ENCODE measurements at regions not wholly inside any gene's neighbourhood (a gene's known extent, or its start where the extent isn't known, plus 50 kb on each side); places are given as distances from the start of the nearest gene placed in this dataset.
"Not testable (repeated sequence)": the region's sequence is repeated elsewhere in the genome, so short reads cannot be mapped to it uniquely, and the experiment has no call there.

DNA sequence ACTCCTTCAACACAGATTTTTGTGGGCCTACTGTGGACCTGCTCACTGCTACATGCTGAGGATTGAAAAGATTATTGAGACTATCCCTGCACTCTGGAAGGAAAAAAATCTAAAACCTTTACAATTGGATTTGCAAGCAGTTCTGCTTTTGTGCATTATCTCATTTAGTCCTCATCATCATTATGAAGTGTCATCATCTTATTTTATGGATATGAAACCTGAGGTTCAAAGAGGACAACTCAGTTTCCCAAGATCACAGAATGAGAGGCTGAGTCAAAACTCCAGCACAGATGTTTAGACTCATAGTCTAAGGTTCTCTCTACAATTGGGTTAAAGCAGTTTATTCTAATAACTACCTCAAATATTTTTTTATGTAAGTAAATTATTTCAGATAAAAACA lies 160.2 kb upstream of the MARCKS start:
- peak; percentile 31 to 37 for DNase-seq

- DNase-seq, result peak; percentile 89 to 94
These were observed 159.3 kb upstream of the MARCKS start for GRCh38 chr6:113697632-113698410.

DNA sequence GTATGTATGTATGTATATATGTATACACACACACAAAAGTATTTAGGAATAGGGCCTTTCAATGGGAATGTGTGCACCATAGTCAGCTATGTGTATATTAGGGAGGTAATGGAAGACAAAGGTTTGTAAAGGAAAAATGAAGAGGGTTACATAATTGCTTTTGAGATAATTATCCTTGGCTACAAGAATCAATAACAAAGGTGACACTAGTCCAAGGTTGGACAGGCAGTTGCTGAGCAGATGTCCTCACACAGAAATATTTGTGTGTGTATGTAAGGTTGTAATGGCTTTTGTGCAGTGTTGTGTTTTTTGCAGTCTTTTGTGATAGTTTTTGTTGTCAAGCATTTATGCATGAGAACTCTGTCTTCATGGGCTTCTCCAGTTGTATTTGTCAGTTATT lies 157.9 kb upstream of the MARCKS start:
- DNase-seq, result no peak

GRCh38 chr6:113701552-113702254 lies 155.4 kb upstream of the MARCKS start:
- DNase-seq, result no peak

- no peak for DNase-seq
These were observed 150.0 kb upstream of the MARCKS start for GRCh38 chr6:113707194-113707593.

- DNase-seq, result no peak
These were observed 147.1 kb upstream of the MARCKS start for GRCh38 chr6:113709936-113710509.

DNA sequence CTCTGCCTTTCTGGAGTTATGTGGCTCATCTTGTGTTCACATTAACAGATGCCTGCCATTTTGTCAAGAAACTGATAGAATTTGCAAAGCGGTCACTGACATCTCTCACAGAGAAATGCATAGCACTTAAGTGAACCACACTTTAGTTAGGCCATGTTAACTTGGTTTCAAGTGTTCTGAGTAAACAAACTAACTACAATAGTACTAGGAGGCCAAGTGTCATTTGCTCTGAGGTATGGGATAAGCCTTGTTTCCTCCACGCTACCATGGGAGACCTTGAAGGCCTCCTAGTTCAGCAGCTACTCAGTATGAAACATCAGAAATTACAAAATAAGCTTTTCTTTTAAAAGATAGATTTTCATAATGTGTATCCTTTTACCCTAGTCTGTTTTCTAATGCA lies 143.5 kb upstream of the MARCKS start:
- no peak for DNase-seq

GRCh38 chr6:113718588-113718987 lies 138.6 kb upstream of the MARCKS start:
- DNase-seq, result no peak

- peak; percentile 59 to 62 for DNase-seq
These were observed 138.1 kb upstream of the MARCKS start for GRCh38 chr6:113719064-113719463.

- DNase-seq, result no peak
These were observed 137.6 kb upstream of the MARCKS start for GRCh38 chr6:113719545-113719944.

DNA sequence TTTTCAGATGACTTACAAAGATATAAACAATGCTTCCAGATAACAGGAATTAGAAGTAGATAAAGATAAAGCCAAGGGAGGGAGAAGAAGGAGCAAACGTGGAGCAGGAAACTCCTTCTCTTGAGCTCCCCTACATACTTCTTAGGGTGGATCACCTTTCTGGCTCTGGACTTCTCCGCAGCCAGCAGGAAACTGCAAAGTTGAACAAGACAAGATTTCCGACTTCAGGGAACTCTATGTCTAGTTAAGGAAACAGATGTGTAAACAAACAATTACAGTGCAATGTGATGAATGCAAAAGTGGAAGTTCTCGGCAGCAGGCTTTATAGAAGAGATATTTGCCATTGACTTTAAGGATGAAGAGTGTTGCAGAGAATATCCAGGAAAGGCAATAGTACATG lies 134.0 kb upstream of the MARCKS start:
- DNase-seq, result no peak

- not testable (repeated sequence) for DNase-seq
These were observed 132.2 kb upstream of the MARCKS start for GRCh38 chr6:113724927-113725326.

GRCh38 chr6:113731541-113731940 lies 125.6 kb upstream of the MARCKS start:
- DNase-seq, result no peak

- DNase-seq, result no peak
These were observed 124.7 kb upstream of the MARCKS start for GRCh38 chr6:113732384-113732966.

DNA sequence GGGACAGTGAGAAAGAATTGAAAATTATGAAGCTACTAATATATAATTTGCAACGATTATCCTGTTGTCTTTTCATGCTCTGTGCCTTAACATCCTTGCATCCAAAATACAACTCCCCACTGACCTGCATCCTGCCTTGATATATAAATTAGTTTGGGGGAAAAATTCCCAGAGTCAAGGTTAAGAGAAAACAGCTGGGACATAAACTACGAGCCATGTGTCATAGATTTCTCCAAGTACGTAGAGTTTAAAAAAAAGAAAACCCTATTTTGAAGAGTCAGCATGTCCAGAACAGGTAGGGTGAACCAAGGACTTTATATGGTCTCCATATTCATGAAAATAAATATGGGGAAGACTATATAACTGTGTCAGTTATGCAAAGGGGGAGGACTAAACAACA lies 123.8 kb upstream of the MARCKS start:
- DNase-seq, result no peak

GRCh38 chr6:113734982-113735381 lies 122.2 kb upstream of the MARCKS start:
- DNase-seq, result peak; percentile 45 to 50

DNA sequence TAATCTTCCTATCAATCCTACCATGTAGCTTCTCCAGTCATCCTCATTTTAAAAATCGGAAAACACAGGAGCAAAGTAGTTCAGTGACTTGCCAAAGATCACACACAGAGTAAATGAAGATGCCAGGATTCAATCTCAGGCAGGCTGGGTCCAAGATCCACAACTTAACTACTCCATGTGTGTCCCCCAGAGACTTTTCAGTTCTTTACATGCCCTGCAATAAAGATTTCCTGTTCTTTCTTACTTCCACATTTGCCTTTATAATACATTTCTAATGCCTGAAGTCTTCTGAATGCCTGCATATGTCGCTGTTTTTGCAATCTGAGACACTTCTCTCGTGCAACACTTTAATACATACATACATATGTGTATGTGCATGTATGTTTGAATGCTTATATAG lies 121.7 kb upstream of the MARCKS start:
- peak; percentile 48 to 51 for DNase-seq

DNA sequence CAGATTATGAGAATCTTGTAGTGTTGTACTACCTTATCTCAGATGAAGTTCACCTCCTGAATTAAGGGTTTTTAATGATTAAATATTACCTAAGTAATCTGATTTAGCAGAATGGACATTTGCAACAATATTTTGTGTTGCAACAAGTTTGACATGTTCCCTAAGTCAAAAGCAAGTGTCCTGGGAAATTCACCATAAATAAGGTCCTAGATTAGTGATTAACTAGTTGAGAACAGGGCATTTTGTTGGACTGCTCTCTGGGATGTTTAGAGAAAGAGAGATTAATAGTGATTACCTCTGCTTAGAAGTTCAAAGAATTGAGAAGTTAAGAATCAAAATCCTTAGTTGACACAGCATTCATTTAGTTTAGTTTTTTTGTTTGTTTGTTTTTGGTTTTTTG lies 120.2 kb upstream of the MARCKS start:
- DNase-seq, result no peak

- DNase-seq, result no peak
These were observed 118.0 kb upstream of the MARCKS start for GRCh38 chr6:113739041-113739655.

DNA sequence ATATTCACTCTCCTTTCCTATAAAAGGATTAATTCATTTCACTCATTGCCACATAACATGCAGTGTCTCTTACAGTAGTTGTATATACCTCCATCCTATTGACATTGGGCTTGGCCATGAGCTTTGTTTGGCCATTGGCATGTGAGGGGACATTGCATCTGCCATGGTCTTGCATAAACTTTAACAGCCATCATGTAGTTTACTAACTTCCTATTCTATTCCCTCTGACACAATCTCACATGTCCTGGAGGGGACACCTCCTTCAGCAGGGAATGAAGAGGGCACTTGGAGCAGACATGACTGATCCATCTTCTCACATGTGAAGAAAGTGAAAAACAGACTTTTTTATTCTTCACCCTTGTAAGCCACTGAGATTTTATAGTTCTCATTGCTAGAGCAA lies 115.5 kb upstream of the MARCKS start:
- DNase-seq, result no peak

DNA sequence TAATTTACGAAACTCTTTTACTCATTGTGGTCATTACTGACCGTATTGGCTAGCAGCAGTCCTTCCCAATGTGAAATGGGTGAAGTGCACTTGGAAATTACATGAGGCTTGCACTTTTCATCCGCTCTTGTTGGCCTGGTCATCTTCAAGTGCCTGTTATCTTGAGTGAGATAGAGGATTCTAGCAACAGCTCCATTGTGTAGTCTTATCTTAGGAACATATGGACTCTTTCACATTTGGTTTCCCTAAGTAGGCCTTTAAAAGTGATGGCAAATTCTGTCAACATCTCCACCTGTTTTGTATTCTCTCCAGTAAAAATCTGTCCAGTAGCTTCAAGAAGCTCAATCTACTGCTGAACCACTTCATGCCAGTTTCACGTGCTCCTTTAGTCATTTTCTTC lies 114.8 kb upstream of the MARCKS start:
- no peak for DNase-seq

GRCh38 chr6:113744861-113745260 lies 112.3 kb upstream of the MARCKS start:
- no peak for DNase-seq

DNA sequence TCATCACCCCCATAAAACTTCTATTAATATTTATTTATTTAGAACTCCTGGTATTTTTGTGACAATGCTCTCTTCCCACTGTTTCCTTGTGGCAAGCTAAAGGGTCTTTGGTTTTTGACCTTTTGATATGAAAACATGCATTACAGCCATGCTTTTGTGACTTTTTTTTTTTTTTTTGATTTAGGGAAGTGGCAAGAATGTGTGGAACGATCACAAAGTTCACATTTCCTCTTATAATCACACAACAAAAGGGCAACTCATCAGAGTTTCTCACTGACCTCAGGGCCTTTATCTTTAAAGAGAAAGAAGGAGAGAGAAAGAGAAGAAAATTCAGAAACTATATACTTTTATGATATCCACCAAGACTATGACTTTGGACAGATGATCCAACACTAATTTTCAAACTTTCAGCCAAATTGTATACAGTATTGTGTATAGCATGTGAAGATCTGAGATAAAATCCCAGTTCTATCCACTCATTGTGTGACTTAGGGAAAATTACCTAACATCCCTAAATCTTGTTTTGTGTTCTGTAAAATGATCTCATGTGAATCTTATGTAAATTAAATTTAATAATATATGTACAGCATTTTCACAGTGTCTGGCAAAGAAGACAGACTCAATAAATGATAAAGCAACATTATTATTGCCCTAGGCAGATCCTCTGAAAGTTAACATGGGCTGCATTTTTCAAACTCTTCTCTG lies 106.8 kb upstream of the MARCKS start:
- peak; percentile 36 to 56 for DNase-seq

Measured in AML-193 (cell line).